Renal cortex interstitium (tissue), 11 donors: ENCODE measurements at regions not wholly inside any gene's neighbourhood (a gene's known extent, or its start where the extent isn't known, plus 50 kb on each side); places are given as distances from the start of the nearest gene placed in this dataset.
A peak's percentile ranks its signal among the peaks of the same experiment; 100 is the strongest.
"Not testable (repeated sequence)": the region's sequence is repeated elsewhere in the genome, so short reads cannot be mapped to it uniquely, and the experiment has no call there.

Source experiments
- DNase-seq, 11 donors: peaks; one replicate each; pipeline ENCODE4 v3.0.0-alpha.2; 2013; ENCODE audit warnings: low read depth in 9 of 11, low spot score in 4 of 11; ENCODE audit errors: extremely low read depth in 1 of 11

DNA sequence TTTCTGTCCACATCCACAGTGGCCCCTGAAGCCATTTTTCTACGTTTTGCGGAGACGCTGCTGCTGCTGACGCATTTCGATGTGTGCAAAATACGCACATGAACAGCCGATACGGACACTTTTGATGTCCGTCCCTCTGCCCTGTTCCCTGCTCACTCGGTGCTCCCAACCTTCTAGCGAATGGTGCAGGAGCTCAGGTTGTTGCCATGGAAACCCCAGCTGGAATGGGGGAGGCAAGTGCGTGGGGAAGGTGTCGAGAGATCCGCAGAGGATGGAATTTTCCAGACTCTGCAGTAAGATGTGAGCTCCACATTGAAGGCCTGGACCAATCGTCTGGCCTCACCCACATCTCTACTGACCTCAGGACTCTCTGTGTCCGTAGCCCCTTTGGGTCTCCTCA is 109.2 kb upstream of the USP29 start:
- no peak for DNase-seq

DNA sequence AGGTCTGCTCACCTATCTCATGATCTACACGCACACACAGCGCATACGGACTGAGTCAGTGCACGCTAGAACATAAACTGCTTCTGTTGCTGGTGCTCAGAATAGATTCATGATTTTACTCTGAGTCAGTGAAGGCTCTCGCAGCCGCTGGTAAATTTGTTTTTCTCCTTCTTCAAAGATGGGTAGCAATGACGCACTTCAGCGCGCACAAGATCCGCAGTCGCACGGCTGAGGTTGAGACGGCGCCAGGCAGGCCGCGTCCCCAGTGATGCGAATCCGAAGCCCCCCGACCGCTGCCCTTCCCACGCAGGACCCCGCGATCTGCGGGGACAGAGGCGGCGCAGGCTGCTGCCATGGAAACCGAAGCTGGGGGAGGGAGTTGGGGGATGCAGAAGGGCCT is 103.7 kb upstream of the USP29 start:
- no peak for DNase-seq

DNA sequence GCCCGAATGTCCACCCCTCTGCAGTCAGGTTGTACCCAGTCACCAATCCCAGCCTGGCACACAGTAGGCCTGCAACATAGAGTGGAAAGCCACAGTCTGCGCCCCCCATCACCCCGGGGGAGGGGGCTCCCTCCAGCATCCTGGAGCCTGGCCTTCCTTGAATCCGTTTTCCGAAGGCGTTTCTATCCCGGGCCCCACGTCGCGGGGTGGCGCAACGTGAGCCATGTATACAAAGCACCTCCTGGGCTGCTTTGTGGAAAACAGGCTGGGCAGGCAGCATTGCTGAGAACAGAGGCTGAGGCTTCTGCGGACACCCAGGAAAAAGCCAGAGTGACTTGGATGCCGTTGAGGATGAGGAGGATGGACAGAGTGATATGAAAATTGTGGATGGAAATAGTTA is 103.3 kb upstream of the USP29 start:
- no peak for DNase-seq

DNA sequence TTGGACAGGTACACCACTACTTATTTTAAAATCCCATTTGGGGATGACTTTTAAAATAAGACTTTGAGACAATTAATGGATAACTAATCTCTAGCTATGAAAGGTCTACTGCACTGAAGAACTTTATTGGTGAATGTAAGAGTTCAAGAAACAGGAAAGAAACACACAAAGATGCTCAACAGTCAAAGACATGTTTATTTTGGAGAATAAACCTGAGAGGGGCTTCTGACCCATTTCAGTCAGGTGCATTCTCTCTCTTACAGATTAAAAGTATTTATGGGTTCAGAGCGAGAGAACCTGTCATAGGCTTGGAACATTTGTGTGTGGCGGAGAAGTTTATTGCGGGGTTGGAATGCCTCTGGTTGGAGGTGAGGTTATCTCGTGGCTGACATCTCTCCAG is 94.3 kb upstream of the USP29 start:
- DNase-seq = no peak

DNA sequence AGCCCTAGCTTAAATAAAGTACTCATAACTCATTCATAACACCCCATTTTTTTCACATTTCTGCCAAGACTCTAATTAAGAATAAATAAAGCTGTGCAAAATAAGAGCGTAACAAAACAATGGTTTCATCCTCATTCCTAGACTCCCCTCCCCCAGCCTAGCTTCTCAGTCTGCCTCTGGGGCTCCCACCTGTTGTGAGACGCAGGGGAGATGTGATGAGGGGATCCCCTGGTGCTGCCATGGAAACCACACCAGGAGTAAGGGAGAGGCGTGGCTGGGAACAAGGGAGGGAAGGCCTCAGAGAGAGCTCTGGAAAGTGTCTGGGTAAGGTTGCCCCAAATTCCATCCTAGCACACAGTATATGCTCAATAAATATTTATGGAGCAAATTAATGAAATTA is 93.3 kb upstream of the USP29 start:
- no peak for DNase-seq

DNA sequence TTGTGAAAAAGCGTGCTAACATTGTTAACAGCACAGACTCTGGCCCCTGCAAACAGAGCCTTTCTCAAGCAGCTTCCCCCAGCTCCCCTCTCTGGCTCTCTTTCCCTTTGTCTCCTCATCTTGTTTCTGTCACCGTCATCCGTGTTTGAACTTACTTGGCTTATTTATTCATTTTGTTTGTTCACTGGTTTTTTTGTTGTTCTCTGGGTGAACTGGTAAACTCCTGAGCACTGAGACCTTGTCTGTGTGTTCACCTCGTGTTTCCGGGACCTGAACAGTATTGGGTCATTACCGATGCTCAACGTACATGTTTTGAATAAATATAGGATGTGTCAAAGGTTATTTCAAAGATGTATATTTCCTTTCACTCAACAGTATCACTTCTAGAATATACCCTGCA is 92.4 kb upstream of the USP29 start:
- DNase-seq = no peak

DNA sequence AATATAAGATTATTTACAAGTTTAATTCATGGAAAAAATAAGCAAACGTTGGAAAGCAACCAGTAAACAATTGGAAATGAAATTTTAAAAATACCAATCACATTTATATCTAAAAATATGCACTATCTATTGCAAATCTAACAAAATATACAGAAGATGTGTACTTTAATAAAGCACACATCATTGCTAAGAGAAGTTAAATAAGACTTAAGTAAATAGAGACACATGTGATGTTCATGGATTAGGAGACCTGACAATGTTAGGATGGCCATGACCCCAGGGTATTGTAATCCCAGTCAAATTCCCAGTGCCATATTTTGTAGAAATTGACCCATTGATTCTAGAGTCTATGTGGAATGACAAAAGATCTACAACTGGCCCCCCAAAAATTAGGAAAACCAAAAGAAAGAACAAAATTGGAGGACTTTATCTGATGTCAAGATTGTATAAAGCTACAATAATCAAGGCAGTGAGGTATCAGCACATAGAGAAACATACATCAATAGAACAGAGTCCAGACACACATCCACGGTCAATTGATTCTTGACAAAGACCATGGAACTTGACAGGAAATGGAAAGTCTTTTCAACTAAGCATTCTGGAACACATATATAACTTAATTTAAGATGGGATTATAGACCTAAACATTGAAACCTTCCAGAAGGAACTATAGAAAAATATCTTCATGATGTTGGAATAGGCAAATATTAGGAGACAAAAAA is 90.8 kb upstream of the USP29 start:
- no peak for DNase-seq

DNA sequence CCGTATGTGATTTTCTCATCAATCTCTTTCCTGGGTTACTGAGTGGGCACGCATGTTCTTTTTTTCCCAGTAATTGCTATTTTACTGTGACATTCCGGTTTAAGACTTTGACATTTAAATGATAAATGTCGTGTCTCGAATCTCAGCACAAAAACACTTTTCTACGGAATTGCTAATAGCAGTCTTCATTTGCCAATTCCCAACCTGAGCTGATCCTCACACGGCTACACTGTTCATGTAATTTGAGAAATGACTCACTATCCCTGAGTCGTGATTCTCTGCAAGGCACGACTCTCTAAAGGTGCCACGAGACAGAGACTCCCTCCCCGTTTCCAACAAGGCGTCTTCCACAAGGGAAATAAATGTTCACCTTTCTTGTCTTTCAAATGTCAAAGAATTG is 88.7 kb upstream of the USP29 start:
- no peak for DNase-seq

DNA sequence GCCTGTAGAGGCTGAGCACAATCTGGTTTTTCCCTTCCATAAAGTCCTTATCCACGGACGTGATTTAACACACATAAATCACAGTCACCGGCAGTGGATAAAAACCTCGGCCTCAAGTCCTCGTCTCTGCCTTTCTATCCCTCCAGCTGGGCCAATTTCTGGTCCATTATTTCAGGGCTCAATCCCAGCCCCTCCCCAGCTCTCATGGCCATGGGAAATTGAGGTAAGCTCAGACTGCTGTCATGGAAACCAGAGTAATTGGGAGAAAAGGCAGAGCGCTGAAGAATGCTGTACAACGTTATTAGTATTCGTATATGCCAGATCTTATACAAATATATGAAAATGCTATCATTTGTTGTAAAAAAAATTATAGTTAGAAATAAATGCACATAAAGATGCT is 86.2 kb upstream of the USP29 start:
- DNase-seq = no peak

DNA sequence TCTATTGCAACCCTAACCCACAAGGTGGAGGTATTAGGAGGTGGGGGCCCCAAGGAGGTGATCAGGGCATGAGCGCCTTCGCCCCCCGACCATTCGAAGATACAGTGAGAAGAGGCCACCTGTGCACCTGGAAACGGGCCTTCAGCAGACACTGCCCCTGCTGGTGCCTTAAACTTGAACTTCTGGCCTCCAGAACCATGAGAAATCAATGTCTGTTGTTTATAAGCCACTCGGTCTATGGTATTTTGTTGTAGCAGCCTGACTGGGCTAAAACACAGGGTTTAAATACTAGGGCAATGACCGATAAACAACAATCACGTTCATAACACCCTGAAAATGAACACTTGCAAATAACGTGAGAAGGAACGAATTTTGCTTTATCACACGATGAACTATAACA is 85.2 kb upstream of the USP29 start:
- DNase-seq = no peak

DNA sequence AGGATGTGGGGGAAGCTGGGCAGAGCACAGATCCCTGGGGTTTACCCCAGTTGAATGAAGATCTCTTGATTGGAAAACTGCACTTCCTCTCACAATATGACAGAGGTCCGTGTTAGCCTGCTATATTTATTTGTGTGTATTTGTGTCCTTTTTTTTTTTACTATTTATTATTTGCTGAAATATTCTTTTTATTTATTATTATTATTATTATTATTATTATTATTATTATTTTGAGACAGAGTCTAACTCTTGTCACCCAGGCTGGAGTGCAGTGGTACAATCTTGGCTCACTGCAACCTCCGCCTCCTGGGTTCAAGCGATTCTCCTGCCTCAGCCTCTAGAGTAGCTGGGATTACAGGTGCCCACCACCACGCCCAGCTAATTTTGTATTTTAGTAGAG is 84.0 kb upstream of the USP29 start:
- not testable (repeated sequence) for DNase-seq

DNA sequence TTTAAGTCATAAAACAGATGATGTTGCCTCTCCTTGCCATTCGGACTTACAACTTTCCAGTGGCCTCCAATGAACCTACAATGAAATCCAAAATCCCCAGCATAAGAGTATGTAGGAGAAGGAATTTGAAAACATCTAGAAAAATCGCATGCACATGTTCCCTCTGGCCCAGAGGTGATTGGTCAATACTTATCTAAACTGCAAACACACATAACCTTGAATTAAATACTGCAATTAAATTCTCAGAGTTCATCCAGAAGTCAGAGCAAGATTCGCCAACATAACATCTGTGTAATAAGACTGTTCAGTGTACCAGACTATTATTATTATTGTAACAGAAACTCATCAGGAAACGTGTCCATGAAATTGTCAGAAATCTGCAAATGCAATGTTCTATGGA is 82.2 kb upstream of the USP29 start:
- peak in 8 of 11 donors; percentile 18 to 50 (median 40) for DNase-seq

DNA sequence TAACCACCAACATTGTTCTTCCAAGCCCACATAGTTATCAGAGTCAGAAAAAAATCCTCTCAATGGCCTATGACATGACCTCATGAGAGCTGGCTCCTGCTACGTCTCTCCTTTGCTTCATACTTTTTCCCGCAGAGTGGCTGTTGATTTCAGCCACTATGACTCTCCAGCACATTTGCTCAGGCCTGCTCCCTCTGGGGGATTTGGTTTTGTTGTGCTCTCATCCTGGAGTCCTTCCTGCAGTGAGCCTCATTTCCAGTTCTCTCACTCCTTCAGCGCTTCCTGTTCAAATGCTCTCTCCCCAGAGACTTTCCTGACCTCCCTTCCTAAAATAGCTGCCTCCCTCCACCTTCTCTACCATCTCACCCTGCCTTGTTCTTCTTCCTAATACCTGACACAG is 72.0 kb upstream of the USP29 start:
- DNase-seq = no peak

DNA sequence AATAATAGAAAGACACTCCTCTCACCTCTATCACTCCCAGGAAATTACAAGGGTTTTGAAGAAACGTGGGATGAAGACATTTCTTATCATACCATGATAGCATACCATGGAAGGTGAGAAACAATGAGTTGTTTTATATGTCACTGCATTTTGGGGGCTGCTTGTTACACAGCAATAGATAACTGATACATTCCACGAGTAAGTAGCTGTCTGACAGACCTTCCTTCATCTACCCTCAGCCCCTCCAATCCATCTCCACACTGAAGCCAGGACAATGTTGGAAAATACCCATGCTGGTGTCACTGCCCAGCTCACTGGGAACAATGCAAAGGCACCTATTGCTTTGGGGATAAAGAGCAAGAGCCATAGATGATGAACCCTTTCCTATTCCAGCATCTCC is 68.9 kb upstream of the USP29 start:
- DNase-seq = no peak

DNA sequence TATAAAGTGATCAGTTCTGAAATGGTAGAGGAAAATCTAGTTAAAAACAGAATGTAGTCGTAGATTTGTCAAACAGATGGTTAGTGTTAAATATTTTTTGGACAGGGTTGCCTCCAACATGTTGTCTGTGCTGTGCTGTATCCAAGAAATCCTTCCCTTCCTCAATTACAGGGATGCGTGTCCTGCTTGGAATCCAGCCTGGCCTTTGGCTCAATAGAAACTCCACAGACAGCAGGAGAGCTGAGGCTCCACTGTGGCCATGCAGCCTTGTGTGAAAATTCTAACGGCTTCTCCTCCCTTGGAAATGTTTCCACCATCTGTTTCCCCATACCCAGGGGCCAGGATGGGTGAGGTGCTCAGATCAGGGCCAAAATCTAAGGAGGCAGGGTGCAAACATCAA is 67.7 kb upstream of the USP29 start:
- DNase-seq = no peak

DNA sequence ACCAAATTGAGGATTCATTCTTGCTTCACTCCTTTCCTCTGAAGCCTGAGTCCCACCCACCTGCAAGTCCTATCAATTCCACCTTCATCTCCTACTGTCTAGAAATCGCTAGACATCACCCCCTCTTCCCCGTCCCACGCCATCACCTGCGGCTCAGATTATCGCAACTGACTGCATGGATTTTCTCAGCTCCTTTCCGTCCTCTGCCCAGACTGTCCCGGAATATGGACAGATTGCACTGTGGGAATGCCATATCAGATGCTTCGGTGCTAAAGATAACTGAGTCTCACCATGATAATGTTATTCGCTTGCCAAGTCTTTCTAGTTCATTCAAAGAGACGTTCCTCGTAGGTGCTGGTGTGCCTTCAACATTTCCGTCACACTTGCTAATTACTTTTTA is 66.4 kb upstream of the USP29 start:
- DNase-seq = no peak

DNA sequence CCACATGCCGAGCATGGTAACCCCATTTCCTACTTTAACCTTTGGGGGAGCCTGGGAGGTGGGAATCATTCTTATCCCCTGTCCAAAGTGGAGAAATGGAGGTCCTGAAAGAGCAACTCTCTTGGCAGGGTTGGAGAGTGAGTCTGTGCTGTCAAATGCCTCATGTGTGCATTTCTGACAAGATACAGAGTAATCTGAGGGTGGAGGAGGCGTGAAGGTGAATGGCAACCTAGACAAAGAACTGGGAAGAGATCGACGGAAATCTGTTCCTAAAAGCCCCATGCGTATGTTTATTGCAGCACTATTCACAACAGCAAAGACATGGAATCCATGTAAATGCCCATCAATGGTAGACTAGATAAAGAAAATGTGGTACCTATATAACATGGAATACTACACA is 63.8 kb upstream of the USP29 start:
- no peak for DNase-seq

DNA sequence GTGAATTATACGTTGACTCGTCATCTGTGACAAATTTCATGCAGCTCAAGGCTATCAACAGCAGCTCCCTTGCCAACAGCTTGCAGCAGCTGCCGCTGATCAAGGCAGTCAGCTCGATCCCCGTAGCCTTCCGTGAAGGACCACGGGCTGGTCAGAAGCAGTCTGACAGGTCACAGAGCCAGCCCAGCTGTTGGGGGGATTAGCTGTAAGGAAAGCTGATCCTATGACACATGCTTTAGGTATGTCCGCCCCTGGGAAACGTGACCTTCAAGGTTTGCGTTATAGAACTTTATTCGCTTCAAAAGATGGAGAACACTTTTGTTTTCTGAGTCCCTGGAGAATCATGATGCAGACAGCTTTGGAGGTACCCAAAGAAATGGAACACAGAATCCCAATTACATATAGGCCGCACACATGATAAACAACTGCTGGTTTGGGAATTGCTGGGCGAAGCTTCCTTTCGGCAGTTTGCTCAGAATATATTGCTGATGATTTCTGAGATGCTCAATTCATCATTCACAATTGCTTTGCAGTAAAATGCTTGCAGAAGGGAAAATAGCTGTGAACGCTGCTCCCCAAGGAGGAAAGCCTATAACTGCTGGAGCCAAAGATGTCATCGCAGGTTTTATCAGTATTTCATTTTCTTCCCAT is 62.6 kb upstream of the USP29 start:
- DNase-seq = peak; percentile 76 to 94 (median 90)

DNA sequence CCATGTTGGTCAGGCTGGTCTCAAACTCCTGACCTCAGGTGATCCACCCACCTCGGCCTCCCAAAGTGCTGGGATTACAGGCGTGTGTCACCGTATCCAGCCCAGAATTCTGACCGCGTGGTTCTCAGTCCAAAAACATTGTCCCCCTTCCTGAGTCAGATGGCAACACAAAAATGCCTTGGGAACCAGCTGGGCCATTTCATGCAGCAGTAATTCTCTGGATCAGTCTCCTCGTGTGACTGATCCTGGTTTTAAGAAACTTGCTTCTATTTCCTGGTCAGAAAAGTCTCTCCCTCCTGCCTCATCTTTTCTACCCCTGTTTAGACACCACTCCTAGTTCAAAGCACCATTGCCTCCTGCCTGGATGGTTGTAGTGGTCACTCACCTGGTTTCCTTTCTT is 60.9 kb upstream of the USP29 start:
- DNase-seq = no peak

DNA sequence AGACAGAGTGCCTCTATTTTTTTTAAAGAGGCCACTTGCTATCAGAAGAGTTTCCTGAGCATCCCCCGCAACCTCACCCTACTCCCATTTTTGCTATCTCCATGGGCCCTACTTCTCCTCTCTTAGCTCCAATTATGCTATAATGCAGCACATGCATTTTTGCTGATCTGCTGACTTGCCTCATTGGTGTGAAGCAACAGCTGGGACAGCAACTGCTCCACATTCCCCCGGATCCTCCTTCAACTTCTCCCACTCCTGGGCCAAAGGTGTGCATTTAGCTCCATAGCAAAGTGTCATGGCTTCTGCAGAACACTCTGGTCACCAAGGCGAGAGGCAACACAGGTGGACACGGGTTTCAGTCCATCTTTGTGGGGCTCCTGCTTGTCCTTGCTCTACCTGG is 56.7 kb upstream of the USP29 start:
- no peak for DNase-seq

DNA sequence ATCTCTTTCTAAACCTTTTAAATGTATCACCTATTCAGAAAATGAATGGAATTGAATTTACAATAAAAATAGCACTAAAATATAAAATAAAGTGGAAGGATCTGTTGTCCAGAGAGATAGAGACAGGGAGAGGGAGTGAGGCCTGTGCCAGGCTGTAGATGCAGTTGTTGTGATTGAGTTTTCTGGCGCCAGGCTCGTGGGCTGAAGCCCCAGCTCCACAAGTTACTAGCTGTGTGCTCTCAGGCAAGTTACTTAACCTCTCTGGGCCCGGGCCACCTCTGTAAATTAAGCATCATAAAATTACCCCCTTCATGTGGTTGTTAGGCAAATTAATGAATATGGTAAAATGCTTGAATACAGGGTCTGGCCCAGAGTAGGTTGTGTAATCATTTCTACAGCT is 52.3 kb upstream of the USP29 start:
- DNase-seq = no peak
